GM12891 (cell line): ENCODE measurements at regions not wholly inside any gene's neighbourhood (a gene's known extent, or its start where the extent isn't known, plus 50 kb on each side); places are given as distances from the start of the nearest gene placed in this dataset.
"Not testable (repeated sequence)": the region's sequence is repeated elsewhere in the genome, so short reads cannot be mapped to it uniquely, and the experiment has no call there.

ENCODE experiments used
- POLR2A ChIP-seq: IDR thresholded peaks from 2 replicates; pipeline ENCODE4 v1.6.1; 2011; ENCODE audit warnings: low read depth, low read length, control low read depth
- POLR2AphosphoS5 ChIP-seq: IDR thresholded peaks from 2 replicates; pipeline ENCODE4 v1.6.1; 2011; ENCODE audit warnings: low read depth, low read length, control low read depth
- SPI1 ChIP-seq: IDR thresholded peaks from 2 replicates; pipeline ENCODE4 v1.6.1; 2011; ENCODE audit warnings: low read depth, low read length, control low read depth
- TAF1 ChIP-seq: IDR thresholded peaks from 2 replicates; pipeline ENCODE4 v1.6.1; 2011; ENCODE audit warnings: low read depth, low read length, control low read depth

- not testable (repeated sequence) for TF ChIP-seq POLR2AphosphoS5, POLR2A, TAF1, SPI1
Observed at GRCh38 chr1:83246780-83247179, 752.2 kb downstream of the TTLL7 start.
